ENCODE measurements at regions not wholly inside any gene's neighbourhood (a gene's known extent, or its start where the extent isn't known, plus 50 kb on each side); places are given as distances from the start of the nearest gene placed in this dataset.

DNA sequence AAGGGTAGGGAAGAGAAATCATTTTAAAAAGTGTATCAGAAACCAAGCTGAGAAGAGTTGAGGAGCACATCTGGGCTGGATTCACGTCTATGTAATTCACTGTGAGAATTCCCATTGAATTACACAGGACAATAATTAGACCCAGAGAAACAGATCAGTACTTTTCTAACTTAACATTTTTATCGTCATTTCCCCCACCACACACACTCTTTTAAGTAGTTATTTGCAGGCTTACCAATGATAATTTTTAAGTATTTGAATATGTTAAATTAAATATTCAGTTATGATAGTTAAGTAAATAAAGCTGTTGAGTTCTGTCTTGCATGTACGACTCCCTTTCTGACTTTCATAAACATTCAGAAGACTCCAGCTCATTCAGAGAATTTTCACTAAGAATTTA, 165.4 kb upstream of the PITX2 start:
- H3K9me3 ChIP-seq (ENCODE audit: control insufficient read depth, low read length, poor library complexity, severe bottlenecking), result no peaks in the 10 kb centered on the region
- Mint-ChIP-seq H3K27ac (no peak overlapping the region), H3K27me3 (no peaks in the 10 kb centered on the region), H3K4me3 (no peak overlapping the region), H3K36me3 (ENCODE audit: low read depth) (no peaks in the 10 kb centered on the region), H3K4me1 (no peaks in the 10 kb centered on the region)
- ATAC-seq, result no peak
- DNase-seq, result no peak

DNA sequence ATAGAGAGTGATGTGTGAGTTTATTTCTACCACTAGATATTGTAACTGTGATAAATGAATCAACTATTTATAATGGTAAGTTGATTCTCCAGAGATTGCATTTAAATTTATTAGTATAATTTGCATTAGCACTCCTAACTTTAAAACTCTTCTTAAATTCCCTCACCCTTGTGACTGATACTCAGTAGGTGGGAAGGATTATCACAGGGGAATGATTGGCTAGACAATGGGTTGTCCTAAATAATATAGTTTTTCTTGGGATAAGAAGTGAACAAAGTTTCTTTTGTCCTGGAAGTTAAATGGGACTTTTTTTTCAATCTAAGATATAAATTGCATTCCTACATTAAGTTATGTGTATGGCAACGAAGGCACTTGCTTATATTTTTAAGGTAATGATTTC, 169.2 kb upstream of the PITX2 start:
- DNase-seq, result no peak

DNA sequence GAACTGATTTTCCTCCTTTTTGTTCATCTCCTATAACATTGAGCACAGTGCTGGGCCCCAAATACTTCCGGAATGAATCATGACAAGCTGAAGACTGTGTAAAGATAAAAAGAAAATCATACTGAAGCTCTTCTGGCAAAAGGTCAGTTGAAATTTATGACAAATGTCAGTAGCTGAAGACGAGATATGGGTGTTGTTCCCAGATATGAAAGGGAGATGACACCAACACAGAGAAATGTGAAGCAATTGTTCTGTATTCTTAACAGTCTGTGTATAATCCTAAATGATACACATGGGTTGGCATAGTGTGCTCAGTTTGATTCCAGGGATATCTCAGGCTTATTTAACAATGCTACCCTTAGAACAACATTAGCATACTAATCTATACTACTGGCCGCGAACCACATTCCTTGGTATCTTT, 170.5 kb upstream of the PITX2 start:
- Mint-ChIP-seq H3K4me3 (no peak overlapping the region), H3K27ac (no peak overlapping the region), H3K27me3 (no peaks in the 10 kb centered on the region), H3K36me3 (ENCODE audit: low read depth) (no peaks in the 10 kb centered on the region), H3K4me1 (no peaks in the 10 kb centered on the region)
- no peak for ATAC-seq
- no peak for DNase-seq
- H3K9me3 ChIP-seq (ENCODE audit: control insufficient read depth, low read length, poor library complexity, severe bottlenecking), result no peaks in the 10 kb centered on the region

More for the DNA sequence above, 169.2 kb upstream of the PITX2 start:
- Mint-ChIP-seq H3K36me3 (ENCODE audit: low read depth) (no peaks in the 10 kb centered on the region), H3K27ac (no peak overlapping the region), H3K4me3 (no peak overlapping the region), H3K4me1 (no peaks in the 10 kb centered on the region), H3K27me3 (no peaks in the 10 kb centered on the region)
- no peak for ATAC-seq
- H3K9me3 ChIP-seq (ENCODE audit: control insufficient read depth, low read length, poor library complexity, severe bottlenecking), result no peaks in the 10 kb centered on the region

DNA sequence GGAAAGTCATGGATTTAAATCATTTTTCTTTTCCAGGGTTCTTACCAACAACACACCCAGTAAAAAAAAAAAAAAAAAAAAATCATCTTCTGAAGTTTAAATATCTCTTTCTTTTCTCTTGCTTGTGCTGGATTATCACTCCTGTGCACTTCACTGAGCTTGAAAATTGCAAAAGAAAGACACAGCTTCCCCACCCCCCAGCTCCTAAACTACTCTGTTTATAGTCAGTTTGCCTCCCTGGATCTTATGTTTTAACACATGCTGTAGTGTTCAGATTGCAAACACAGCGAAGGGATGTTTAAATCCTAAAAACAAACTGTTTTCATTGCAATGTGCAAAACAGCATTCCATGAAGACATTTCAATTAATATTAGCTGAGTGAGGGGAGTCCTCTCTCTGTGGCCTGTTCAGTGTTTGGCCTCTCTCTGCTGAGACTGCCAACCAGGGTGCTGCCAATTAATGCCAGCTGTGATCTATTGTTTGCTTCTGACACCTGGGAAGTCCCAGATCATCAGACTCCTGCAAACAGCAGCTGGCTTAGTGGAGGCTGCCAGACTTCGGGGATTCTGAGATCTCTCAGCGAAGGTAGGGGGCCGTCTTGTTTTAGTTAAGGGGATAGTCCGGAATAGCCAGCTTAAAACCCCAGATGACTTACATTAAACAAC, 171.1 kb upstream of the PITX2 start:
- ATAC-seq (no peak), DNase-seq (no peak)
- H3K27ac Mint-ChIP-seq, result no peak overlapping the region
- H3K9me3 ChIP-seq (ENCODE audit: control insufficient read depth, low read length, poor library complexity, severe bottlenecking), result no peaks in the 10 kb centered on the region
- no peaks in the 10 kb centered on the region for H3K27me3 Mint-ChIP-seq
- no peak overlapping the region for H3K4me3 Mint-ChIP-seq
- H3K36me3 Mint-ChIP-seq (ENCODE audit: low read depth), result no peaks in the 10 kb centered on the region
- no peaks in the 10 kb centered on the region for H3K4me1 Mint-ChIP-seq

GRCh38 chr4:110795971-110796370, 173.1 kb upstream of the PITX2 start:
- DNase-seq, result no peak
- Mint-ChIP-seq H3K4me3 (no peak overlapping the region), H3K27me3 (no peaks in the 10 kb centered on the region), H3K4me1 (no peaks in the 10 kb centered on the region), H3K27ac (no peak overlapping the region), H3K36me3 (ENCODE audit: low read depth) (no peaks in the 10 kb centered on the region)
- no peak for ATAC-seq
- H3K9me3 ChIP-seq (ENCODE audit: control insufficient read depth, low read length, poor library complexity, severe bottlenecking), result no peaks in the 10 kb centered on the region

DNA sequence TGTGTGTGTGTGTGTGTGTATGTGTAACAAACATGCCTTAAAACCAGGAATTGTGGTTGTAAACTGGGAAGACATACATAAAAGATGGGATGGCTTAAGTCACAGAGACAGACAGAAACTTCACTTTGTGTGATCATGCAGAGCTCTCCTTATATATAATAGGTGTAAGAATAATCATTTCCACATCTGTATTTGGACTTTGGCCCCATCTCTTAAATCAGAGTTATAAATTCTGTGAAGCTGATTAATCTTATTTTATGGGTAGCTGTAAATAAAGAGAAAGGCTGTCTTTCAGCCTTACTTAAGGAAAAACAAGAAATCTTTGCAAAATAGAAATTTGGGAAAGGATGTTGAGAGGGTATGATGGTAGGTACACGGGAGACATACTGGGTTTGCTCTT, 174.6 kb upstream of the PITX2 start:
- no peaks in the 10 kb centered on the region for H3K36me3 Mint-ChIP-seq (ENCODE audit: low read depth)
- H3K27me3 Mint-ChIP-seq, result no peaks in the 10 kb centered on the region
- H3K27ac Mint-ChIP-seq, result no peak overlapping the region
- ATAC-seq (no peak), DNase-seq (no peak)
- no peak overlapping the region for H3K4me3 Mint-ChIP-seq
- no peaks in the 10 kb centered on the region for H3K4me1 Mint-ChIP-seq
- no peaks in the 10 kb centered on the region for H3K9me3 ChIP-seq (ENCODE audit: control insufficient read depth, low read length, poor library complexity, severe bottlenecking)

- no peak for DNase-seq
- ATAC-seq, result no peak
- Mint-ChIP-seq H3K4me3 (no peak overlapping the region), H3K27ac (no peak overlapping the region), H3K36me3 (ENCODE audit: low read depth) (no peaks in the 10 kb centered on the region), H3K27me3 (no peaks in the 10 kb centered on the region), H3K4me1 (no peaks in the 10 kb centered on the region)
- no peaks in the 10 kb centered on the region for H3K9me3 ChIP-seq (ENCODE audit: control insufficient read depth, low read length, poor library complexity, severe bottlenecking)
Measured at GRCh38 chr4:110798687-110799086, 175.8 kb upstream of the PITX2 start.

DNA sequence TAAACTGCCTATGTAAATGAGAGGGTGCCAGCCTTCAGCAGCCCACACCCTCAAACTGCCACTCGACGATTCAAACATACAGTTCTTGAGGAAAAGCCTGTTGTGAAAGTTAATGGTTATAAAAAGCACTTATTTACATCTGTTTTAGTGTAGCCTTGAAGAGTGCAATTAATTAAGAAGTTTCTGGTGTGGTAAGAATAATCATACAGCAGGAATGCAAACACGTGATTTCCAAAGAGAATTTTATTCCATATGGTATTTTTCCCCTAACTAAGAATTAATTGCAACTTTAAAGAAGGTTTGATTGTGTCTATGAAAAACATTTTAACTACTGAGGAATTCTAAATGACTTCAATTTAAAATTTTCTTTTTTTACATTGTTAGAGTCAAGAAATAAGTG, 176.3 kb upstream of the PITX2 start:
- Mint-ChIP-seq H3K4me3 (no peak overlapping the region), H3K27ac (no peak overlapping the region), H3K27me3 (no peaks in the 10 kb centered on the region), H3K36me3 (ENCODE audit: low read depth) (no peaks in the 10 kb centered on the region), H3K4me1 (no peaks in the 10 kb centered on the region)
- ATAC-seq (no peak), DNase-seq (no peak)
- no peaks in the 10 kb centered on the region for H3K9me3 ChIP-seq (ENCODE audit: control insufficient read depth, low read length, poor library complexity, severe bottlenecking)

- ATAC-seq, result no peak
- no peaks in the 10 kb centered on the region for H3K36me3 Mint-ChIP-seq (ENCODE audit: low read depth)
- no peaks in the 10 kb centered on the region for H3K4me1 Mint-ChIP-seq
- no peak overlapping the region for H3K27ac Mint-ChIP-seq
- no peaks in the 10 kb centered on the region for H3K27me3 Mint-ChIP-seq
- no peak for DNase-seq
- H3K9me3 ChIP-seq (ENCODE audit: control insufficient read depth, low read length, poor library complexity, severe bottlenecking), result no peaks in the 10 kb centered on the region
- H3K4me3 Mint-ChIP-seq, result no peak overlapping the region
Measured at GRCh38 chr4:110801591-110801990, 178.7 kb upstream of the PITX2 start.

DNA sequence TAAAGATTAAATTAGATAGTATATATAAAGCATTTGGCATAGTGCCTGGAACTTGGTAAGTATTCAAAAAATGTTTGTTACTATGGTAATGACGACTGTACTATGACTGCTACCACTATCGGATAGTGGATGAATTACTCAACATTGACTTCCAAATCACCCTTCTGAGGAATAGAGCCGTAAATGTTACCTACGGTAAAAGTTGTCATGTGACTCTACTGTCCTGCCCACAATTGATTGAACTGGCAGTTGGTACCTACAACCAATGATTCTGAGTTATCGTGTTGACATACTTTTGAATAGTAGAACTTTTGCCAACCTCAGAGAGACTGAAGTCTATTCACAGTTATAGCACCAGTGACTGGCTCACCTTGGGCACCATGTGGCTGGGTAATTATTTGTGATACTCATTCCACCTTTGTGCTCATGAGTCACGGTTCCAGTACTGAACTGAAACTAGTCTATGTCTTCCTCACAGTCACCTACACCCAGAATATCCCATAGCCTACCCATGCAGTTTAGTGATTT, 185.5 kb upstream of the PITX2 start:
- H3K27ac Mint-ChIP-seq, result no peak overlapping the region
- no peaks in the 10 kb centered on the region for H3K4me1 Mint-ChIP-seq
- H3K36me3 Mint-ChIP-seq (ENCODE audit: low read depth), result no peaks in the 10 kb centered on the region
- ATAC-seq, result no peak
- no peaks in the 10 kb centered on the region for H3K9me3 ChIP-seq (ENCODE audit: control insufficient read depth, low read length, poor library complexity, severe bottlenecking)
- H3K4me3 Mint-ChIP-seq, result no peak overlapping the region
- no peaks in the 10 kb centered on the region for H3K27me3 Mint-ChIP-seq
- DNase-seq, result no peak

GRCh38 chr4:110815950-110816349, 193.1 kb upstream of the PITX2 start:
- ATAC-seq (no peak), DNase-seq (no peak)
- Mint-ChIP-seq H3K36me3 (ENCODE audit: low read depth) (no peaks in the 10 kb centered on the region), H3K4me1 (no peaks in the 10 kb centered on the region), H3K4me3 (no peak overlapping the region), H3K27me3 (no peaks in the 10 kb centered on the region), H3K27ac (no peak overlapping the region)
- no peaks in the 10 kb centered on the region for H3K9me3 ChIP-seq (ENCODE audit: control insufficient read depth, low read length, poor library complexity, severe bottlenecking)

- no peaks in the 10 kb centered on the region for H3K4me1 Mint-ChIP-seq
- H3K9me3 ChIP-seq (ENCODE audit: control insufficient read depth, low read length, poor library complexity, severe bottlenecking), result no peaks in the 10 kb centered on the region
- H3K27me3 Mint-ChIP-seq, result no peaks in the 10 kb centered on the region
- ATAC-seq (no peak), DNase-seq (no peak)
- H3K36me3 Mint-ChIP-seq (ENCODE audit: low read depth), result no peaks in the 10 kb centered on the region
- no peak overlapping the region for H3K27ac Mint-ChIP-seq
- no peak overlapping the region for H3K4me3 Mint-ChIP-seq
Measured at GRCh38 chr4:110816367-110816766, 193.5 kb upstream of the PITX2 start.

GRCh38 chr4:110821186-110821585, 198.3 kb upstream of the PITX2 start:
- Mint-ChIP-seq H3K4me1 (no peaks in the 10 kb centered on the region), H3K4me3 (no peak overlapping the region), H3K27ac (no peak overlapping the region), H3K27me3 (no peaks in the 10 kb centered on the region), H3K36me3 (ENCODE audit: low read depth) (no peaks in the 10 kb centered on the region)
- DNase-seq (no peak), ATAC-seq (no peak)
- H3K9me3 ChIP-seq (ENCODE audit: control insufficient read depth, low read length, poor library complexity, severe bottlenecking), result no peaks in the 10 kb centered on the region

- ATAC-seq, result no peak
- Mint-ChIP-seq H3K27me3 (no peaks in the 10 kb centered on the region), H3K4me1 (no peaks in the 10 kb centered on the region), H3K36me3 (ENCODE audit: low read depth) (no peaks in the 10 kb centered on the region), H3K27ac (no peak overlapping the region), H3K4me3 (no peak overlapping the region)
- no peak for DNase-seq
- no peaks in the 10 kb centered on the region for H3K9me3 ChIP-seq (ENCODE audit: control insufficient read depth, low read length, poor library complexity, severe bottlenecking)
Measured at GRCh38 chr4:110823251-110823650, 200.4 kb upstream of the PITX2 start.
